GM12875 (cell line): ENCODE measurements at regions not wholly inside any gene's neighbourhood (a gene's known extent, or its start where the extent isn't known, plus 50 kb on each side); places are given as distances from the start of the nearest gene placed in this dataset.
"Not testable (repeated sequence)": the region's sequence is repeated elsewhere in the genome, so short reads cannot be mapped to it uniquely, and the experiment has no call there.

Experiments used
- H3K4me3 ChIP-seq: one replicate; pipeline ENCODE4 v1.5.1; 2011; ENCODE audit warnings: low read depth, low read length, control low read depth
- CTCF ChIP-seq: IDR thresholded peaks from 2 replicates; pipeline ENCODE4 v1.5.1; 2011; ENCODE audit warnings: low read depth, mild to moderate bottlenecking, control low read depth, inconsistent platforms, low read length, moderate library complexity, borderline replicate concordance; ENCODE audit not compliant: insufficient read depth

GRCh38 chr3:165669967-165670366 lies 167.3 kb downstream of the BCHE start:
- TF ChIP-seq CTCF: no peak
- no peak overlapping the region for H3K4me3 ChIP-seq

GRCh38 chr3:165669504-165669903 lies 167.7 kb downstream of the BCHE start:
- H3K4me3 ChIP-seq: no peak overlapping the region
- TF ChIP-seq CTCF: no peak

- no peak for TF ChIP-seq CTCF
- no peak overlapping the region for H3K4me3 ChIP-seq
Observed at GRCh38 chr3:165667676-165668075, 169.5 kb downstream of the BCHE start.

GRCh38 chr3:165658027-165658426 lies 179.2 kb downstream of the BCHE start:
- TF ChIP-seq CTCF: no peak
- no peak overlapping the region for H3K4me3 ChIP-seq

GRCh38 chr3:165653130-165653778 lies 184.0 kb downstream of the BCHE start:
- TF ChIP-seq CTCF: no peak
- no peak overlapping the region for H3K4me3 ChIP-seq

GRCh38 chr3:165649282-165649681 lies 187.9 kb downstream of the BCHE start:
- H3K4me3 ChIP-seq: not testable (repeated sequence)

GRCh38 chr3:165645191-165645590 lies 192.0 kb downstream of the BCHE start:
- TF ChIP-seq CTCF: no peak
- H3K4me3 ChIP-seq: no peak overlapping the region

- H3K4me3 ChIP-seq: no peak overlapping the region
- TF ChIP-seq CTCF: no peak
Observed at GRCh38 chr3:165644331-165644730, 192.9 kb downstream of the BCHE start.
